ENCODE measurements at regions not wholly inside any gene's neighbourhood (a gene's known extent, or its start where the extent isn't known, plus 50 kb on each side); places are given as distances from the start of the nearest gene placed in this dataset.
A peak's percentile ranks its signal among the peaks of the same experiment; 100 is the strongest.

DNA sequence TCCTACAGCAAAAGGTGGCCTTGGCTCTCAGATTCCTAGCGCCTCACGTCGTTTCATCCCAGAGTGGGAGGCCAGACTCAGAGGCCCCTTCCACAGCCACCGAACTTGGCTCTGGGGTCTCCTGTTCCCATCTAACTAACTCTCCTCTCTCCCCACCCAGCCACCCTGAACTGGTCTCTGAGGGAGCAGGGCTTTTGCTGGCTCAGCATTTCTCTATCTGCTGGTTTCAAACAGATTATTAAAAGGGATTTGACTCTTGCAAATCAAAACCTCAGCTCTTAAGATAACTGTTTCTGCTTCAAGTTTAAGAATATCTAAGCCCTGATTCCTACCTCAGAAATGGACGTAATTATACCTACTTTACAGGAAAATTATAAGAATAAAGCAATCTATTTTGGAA lies 91.0 kb upstream of the ATP1B1 start (continued):
- TF ChIP-seq, protein P1, sequence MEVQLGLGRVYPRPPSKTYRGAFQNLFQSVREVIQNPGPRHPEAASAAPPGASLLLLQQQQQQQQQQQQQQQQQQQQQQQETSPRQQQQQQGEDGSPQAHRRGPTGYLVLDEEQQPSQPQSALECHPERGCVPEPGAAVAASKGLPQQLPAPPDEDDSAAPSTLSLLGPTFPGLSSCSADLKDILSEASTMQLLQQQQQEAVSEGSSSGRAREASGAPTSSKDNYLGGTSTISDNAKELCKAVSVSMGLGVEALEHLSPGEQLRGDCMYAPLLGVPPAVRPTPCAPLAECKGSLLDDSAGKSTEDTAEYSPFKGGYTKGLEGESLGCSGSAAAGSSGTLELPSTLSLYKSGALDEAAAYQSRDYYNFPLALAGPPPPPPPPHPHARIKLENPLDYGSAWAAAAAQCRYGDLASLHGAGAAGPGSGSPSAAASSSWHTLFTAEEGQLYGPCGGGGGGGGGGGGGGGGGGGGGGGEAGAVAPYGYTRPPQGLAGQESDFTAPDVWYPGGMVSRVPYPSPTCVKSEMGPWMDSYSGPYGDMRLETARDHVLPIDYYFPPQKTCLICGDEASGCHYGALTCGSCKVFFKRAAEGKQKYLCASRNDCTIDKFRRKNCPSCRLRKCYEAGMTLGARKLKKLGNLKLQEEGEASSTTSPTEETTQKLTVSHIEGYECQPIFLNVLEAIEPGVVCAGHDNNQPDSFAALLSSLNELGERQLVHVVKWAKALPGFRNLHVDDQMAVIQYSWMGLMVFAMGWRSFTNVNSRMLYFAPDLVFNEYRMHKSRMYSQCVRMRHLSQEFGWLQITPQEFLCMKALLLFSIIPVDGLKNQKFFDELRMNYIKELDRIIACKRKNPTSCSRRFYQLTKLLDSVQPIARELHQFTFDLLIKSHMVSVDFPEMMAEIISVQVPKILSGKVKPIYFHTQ (CRISPR knock-in tag; IDR thresholded peaks at IDR 0.05) = no peak
- TF ChIP-seq SP1 (CRISPR knock-in tag; conservative IDR thresholded peaks at IDR 0.05) (no peak), TEAD4 (CRISPR knock-in tag; IDR thresholded peaks at IDR 0.05) (no peak), HMGA2 (CRISPR knock-in tag; IDR thresholded peaks at IDR 0.05) (no peak), SOX15 (CRISPR knock-in tag; IDR thresholded peaks at IDR 0.05) (no peak), FOXJ3 (CRISPR knock-in tag; IDR thresholded peaks at IDR 0.05; ENCODE audit: borderline replicate concordance) (no peak)

DNA sequence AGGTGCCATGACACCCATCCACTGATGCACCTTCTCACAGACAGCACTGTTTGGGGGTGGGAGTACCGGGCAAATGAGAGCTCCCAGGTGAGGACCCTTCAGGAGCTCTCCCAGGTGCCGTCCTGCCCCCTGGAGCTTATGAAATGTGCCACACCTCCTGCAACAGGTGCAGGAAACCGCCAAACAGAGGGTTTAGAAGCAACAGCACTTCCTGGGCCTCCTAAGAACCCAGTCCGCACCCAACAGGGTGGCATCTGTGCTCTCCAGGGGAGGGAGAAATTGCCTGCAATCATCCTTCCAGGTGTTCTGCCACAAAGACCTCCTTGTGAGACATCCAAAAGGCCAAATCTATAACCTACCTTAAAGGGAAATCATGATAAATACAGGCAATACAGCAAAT lies 87.7 kb upstream of the ATP1B1 start:
- no peak for TF ChIP-seq SOX15 (CRISPR knock-in tag; IDR thresholded peaks at IDR 0.05)
- no peak for TF ChIP-seq CREM (CRISPR knock-in tag; IDR thresholded peaks at IDR 0.05)
- peak; percentile 30; the same call in 1 of the 2 replicates for TF ChIP-seq ZNF423 (CRISPR knock-in tag; IDR thresholded peaks at IDR 0.05)
- no peak for TF ChIP-seq IRF2 (CRISPR knock-in tag; IDR thresholded peaks at IDR 0.05; ENCODE audit: borderline replicate concordance, low read depth)
- POLR2A ChIA-PET = no interaction called here
- CTCF ChIA-PET = interaction anchor here (1.7 kb wide), 1 partner anchor 415 kb away, joined by 6 read pairs; no protein-coding TSS in a partner anchor
- DNase-seq (ENCODE audit: low spot score) (no peak), ATAC-seq (no peak)
- H3K27ac Mint-ChIP-seq = no peak overlapping the region
- no peaks in the 10 kb centered on the region for H3K36me3 Mint-ChIP-seq
- H3K27me3 Mint-ChIP-seq (ENCODE audit: low read depth) = no peaks in the 10 kb centered on the region
- no peaks in the 10 kb centered on the region; the same call in 1 of the 2 replicates for H3K4me1 Mint-ChIP-seq
- H3K9me3 Mint-ChIP-seq = no peaks in the 10 kb centered on the region
- H3K4me3 Mint-ChIP-seq = no peak overlapping the region

DNA sequence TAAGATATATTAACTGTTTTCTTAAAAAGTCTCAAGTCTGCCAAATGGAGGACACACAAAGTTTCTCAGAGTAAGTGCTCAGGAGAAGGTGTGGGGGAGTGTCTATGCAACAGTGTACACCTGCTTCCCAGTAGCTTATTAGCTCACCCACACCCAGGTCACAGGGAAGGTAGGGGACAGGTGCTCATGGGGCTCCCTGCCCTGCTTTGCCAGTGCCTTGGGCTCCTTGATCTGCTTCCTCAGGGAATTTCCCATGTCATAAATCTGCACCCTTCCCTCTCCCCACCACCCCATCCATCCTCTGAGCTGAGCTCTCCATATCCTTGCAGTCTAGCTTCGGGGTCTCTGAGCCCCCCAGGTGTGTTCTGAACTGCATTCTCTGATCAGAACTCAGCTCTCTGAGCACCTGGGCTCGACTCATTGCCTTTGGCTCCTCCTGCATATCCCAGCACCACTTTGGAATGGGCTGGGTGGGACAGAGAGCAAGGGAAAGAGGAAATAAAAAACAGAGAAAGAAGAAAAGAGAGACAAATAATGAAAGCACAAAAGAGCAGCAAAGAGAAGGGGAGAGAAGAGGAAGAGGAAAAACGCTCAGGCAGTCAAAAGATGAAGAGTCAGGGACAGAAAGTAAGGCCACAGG lies 87.0 kb upstream of the ATP1B1 start:
- ChIA-PET POLR2A (no interaction called here), CTCF (interaction anchor here (1.7 kb wide), 1 partner anchor 416 kb away, joined by 6 read pairs; no protein-coding TSS in a partner anchor)
- Mint-ChIP-seq H3K36me3 (no peaks in the 10 kb centered on the region), H3K4me1 (no peaks in the 10 kb centered on the region; the same call in 1 of the 2 replicates), H3K9me3 (no peaks in the 10 kb centered on the region), H3K27me3 (ENCODE audit: low read depth) (no peaks in the 10 kb centered on the region), H3K27ac (no peak overlapping the region), H3K4me3 (no peak overlapping the region)
- no peak for TF ChIP-seq SMAD4 (CRISPR knock-in tag; IDR thresholded peaks at IDR 0.05)
- TF ChIP-seq CREB1 (CRISPR knock-in tag; IDR thresholded peaks at IDR 0.05) = no peak
- no peak for TF ChIP-seq ZNF423 (CRISPR knock-in tag; IDR thresholded peaks at IDR 0.05)
- no peak for TF ChIP-seq ZNF317 (CRISPR knock-in tag; IDR thresholded peaks at IDR 0.05; ENCODE audit: borderline replicate concordance, low read depth)
- no peak for TF ChIP-seq FOXK1 (CRISPR knock-in tag; IDR thresholded peaks at IDR 0.05)
- TF ChIP-seq, protein P2, sequence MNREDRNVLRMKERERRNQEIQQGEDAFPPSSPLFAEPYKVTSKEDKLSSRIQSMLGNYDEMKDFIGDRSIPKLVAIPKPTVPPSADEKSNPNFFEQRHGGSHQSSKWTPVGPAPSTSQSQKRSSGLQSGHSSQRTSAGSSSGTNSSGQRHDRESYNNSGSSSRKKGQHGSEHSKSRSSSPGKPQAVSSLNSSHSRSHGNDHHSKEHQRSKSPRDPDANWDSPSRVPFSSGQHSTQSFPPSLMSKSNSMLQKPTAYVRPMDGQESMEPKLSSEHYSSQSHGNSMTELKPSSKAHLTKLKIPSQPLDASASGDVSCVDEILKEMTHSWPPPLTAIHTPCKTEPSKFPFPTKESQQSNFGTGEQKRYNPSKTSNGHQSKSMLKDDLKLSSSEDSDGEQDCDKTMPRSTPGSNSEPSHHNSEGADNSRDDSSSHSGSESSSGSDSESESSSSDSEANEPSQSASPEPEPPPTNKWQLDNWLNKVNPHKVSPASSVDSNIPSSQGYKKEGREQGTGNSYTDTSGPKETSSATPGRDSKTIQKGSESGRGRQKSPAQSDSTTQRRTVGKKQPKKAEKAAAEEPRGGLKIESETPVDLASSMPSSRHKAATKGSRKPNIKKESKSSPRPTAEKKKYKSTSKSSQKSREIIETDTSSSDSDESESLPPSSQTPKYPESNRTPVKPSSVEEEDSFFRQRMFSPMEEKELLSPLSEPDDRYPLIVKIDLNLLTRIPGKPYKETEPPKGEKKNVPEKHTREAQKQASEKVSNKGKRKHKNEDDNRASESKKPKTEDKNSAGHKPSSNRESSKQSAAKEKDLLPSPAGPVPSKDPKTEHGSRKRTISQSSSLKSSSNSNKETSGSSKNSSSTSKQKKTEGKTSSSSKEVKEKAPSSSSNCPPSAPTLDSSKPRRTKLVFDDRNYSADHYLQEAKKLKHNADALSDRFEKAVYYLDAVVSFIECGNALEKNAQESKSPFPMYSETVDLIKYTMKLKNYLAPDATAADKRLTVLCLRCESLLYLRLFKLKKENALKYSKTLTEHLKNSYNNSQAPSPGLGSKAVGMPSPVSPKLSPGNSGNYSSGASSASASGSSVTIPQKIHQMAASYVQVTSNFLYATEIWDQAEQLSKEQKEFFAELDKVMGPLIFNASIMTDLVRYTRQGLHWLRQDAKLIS (CRISPR knock-in tag; IDR thresholded peaks at IDR 0.05; ENCODE audit: borderline replicate concordance) = no peak
- TF ChIP-seq, protein P3, sequence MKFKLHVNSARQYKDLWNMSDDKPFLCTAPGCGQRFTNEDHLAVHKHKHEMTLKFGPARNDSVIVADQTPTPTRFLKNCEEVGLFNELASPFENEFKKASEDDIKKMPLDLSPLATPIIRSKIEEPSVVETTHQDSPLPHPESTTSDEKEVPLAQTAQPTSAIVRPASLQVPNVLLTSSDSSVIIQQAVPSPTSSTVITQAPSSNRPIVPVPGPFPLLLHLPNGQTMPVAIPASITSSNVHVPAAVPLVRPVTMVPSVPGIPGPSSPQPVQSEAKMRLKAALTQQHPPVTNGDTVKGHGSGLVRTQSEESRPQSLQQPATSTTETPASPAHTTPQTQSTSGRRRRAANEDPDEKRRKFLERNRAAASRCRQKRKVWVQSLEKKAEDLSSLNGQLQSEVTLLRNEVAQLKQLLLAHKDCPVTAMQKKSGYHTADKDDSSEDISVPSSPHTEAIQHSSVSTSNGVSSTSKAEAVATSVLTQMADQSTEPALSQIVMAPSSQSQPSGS (CRISPR knock-in tag; IDR thresholded peaks at IDR 0.05; ENCODE audit: borderline replicate concordance, low read depth) = no peak
- TF ChIP-seq TCF7 (CRISPR knock-in tag; IDR thresholded peaks at IDR 0.05; ENCODE audit: low read depth) = no peak
- ATAC-seq = no peak
- DNase-seq (ENCODE audit: low spot score) = no peak
